ENCODE measurements at regions not wholly inside any gene's neighbourhood (a gene's known extent, or its start where the extent isn't known, plus 50 kb on each side); places are given as distances from the start of the nearest gene placed in this dataset.
"Not testable (repeated sequence)": the region's sequence is repeated elsewhere in the genome, so short reads cannot be mapped to it uniquely, and the experiment has no call there.

- DNase-seq: no peak
Observed at GRCh38 chr4:54843946-54844345, 186.2 kb downstream of the KIT start.

- no peak for DNase-seq
Observed at GRCh38 chr4:54843106-54843505, 185.3 kb downstream of the KIT start.

- no peak for DNase-seq
Observed at GRCh38 chr4:54842656-54843055, 184.9 kb downstream of the KIT start.

- DNase-seq: no peak
Observed at GRCh38 chr4:54842226-54842625, 184.5 kb downstream of the KIT start.

GRCh38 chr4:54840992-54841768 lies 183.4 kb downstream of the KIT start:
- no peak for DNase-seq

GRCh38 chr4:54840430-54840829 lies 182.7 kb downstream of the KIT start:
- DNase-seq: no peak

- DNase-seq: no peak
Observed at GRCh38 chr4:54838301-54838700, 180.5 kb downstream of the KIT start.

GRCh38 chr4:54837576-54838140 lies 179.9 kb downstream of the KIT start:
- DNase-seq: no peak

GRCh38 chr4:54828361-54828760 lies 170.6 kb downstream of the KIT start:
- not testable (repeated sequence) for DNase-seq

- no peak for DNase-seq
Observed at GRCh38 chr4:54823616-54824015, 165.9 kb downstream of the KIT start.

GRCh38 chr4:54819034-54819433 lies 161.3 kb downstream of the KIT start:
- DNase-seq: no peak

- no peak for DNase-seq
Observed at GRCh38 chr4:54818481-54818880, 160.7 kb downstream of the KIT start.

- no peak for DNase-seq
Observed at GRCh38 chr4:54813674-54814073, 155.9 kb downstream of the KIT start.

GRCh38 chr4:54806351-54806750 lies 148.6 kb downstream of the KIT start:
- DNase-seq: no peak

- no peak for DNase-seq
Observed at GRCh38 chr4:54802336-54802735, 144.6 kb downstream of the KIT start.

- no peak for DNase-seq
Observed at GRCh38 chr4:54800831-54801530, 143.2 kb downstream of the KIT start.

GRCh38 chr4:54794579-54794978 lies 136.8 kb downstream of the KIT start:
- DNase-seq: no peak

GRCh38 chr4:54793856-54794422 lies 136.2 kb downstream of the KIT start:
- no peak for DNase-seq

All from right kidney (tissue), 1 donor.